Natural killer cell (primary cell): ENCODE measurements at regions not wholly inside any gene's neighbourhood (a gene's known extent, or its start where the extent isn't known, plus 50 kb on each side); places are given as distances from the start of the nearest gene placed in this dataset.
"Not testable (repeated sequence)": the region's sequence is repeated elsewhere in the genome, so short reads cannot be mapped to it uniquely, and the experiment has no call there.

Source experiments
- ATAC-seq, 3 donors: fragments of 150-1000 bp in 2 of 3; fragments of 200-7000 bp in 1 of 3; cut with Tn5 transposase; 1 replicate in 1 of 3; 2 replicates in 2 of 3; pipeline ENCODE4 v1.10.0; 2021; ENCODE audit warnings: mild to moderate bottlenecking in 2 of 3, moderate library complexity in 2 of 3
- DNase-seq, 2 donors: peaks; one replicate each; pipeline versions ENCODE4 v3.0.0 to v3.0.0-alpha.2; 2013 to 2021; ENCODE audit warnings: mixed read lengths in 1 of 2
- H3K27ac ChIP-seq: one replicate; pipeline ENCODE4 v1.5.1; 2013; ENCODE audit warnings: mild to moderate bottlenecking, low read length
- H3K27me3 ChIP-seq: one replicate; pipeline ENCODE4 v1.6.1; 2013; ENCODE audit warnings: low read length; ENCODE audit not compliant: control insufficient read depth, insufficient read depth
- H3K36me3 ChIP-seq: one replicate; pipeline ENCODE4 v1.6.1; 2013; ENCODE audit warnings: low read length; ENCODE audit not compliant: control insufficient read depth, insufficient read depth
- H3K4me1 ChIP-seq: one replicate; pipeline ENCODE4 v1.6.1; 2013; ENCODE audit warnings: low read length; ENCODE audit not compliant: control insufficient read depth, insufficient read depth
- H3K4me3 ChIP-seq: one replicate; pipeline ENCODE4 v1.5.1; 2013; ENCODE audit warnings: low read length
- H3K9me3 ChIP-seq: one replicate; pipeline ENCODE4 v1.6.1; 2013; ENCODE audit warnings: low read length; ENCODE audit not compliant: control insufficient read depth, insufficient read depth
- H3K27ac Mint-ChIP-seq, 2 donors: one replicate each; pipeline ENCODE4 v1.8.0; 2022; ENCODE audit warnings: mild to moderate bottlenecking in 2 of 2, mixed read lengths in 2 of 2, moderate library complexity in 1 of 2
- H3K27me3 Mint-ChIP-seq, 2 donors: one replicate each; pipeline ENCODE4 v1.8.0; 2022; ENCODE audit warnings: low read depth in 2 of 2, mixed read lengths in 2 of 2
- H3K36me3 Mint-ChIP-seq: one replicate; pipeline ENCODE4 v1.8.0; 2022; ENCODE audit warnings: mixed read lengths
- H3K4me1 Mint-ChIP-seq, 2 donors: one replicate each; pipeline ENCODE4 v1.8.0; 2022; ENCODE audit warnings: mixed read lengths in 2 of 2
- H3K4me3 Mint-ChIP-seq: one replicate; pipeline ENCODE4 v1.8.0; 2022; ENCODE audit warnings: mild to moderate bottlenecking, moderate library complexity, mixed read lengths
- H3K9me3 Mint-ChIP-seq, 2 donors: one replicate each; pipeline ENCODE4 v1.8.0; 2022; ENCODE audit warnings: mixed read lengths in 2 of 2
- WGBS: methylation state at CpG from one replicate; pipeline ENCODE4 v1.1.7; 2013; ENCODE audit warnings: missing lambda C conversion rate; ENCODE audit not compliant: insufficient coverage; 5-methylcytosine and 5-hydroxymethylcytosine counted together
- intact Hi-C: fragments of 100-400 bp; cut with micrococcal nuclease; formaldehyde crosslinking; loops from one replicate; pipeline ENCODE4 v1.14.2; 2022

GRCh38 chr2:110276092-110276491 is 63.7 kb upstream of the MTLN start:
- H3K27ac Mint-ChIP-seq, H3K4me3 Mint-ChIP-seq, H3K4me1 ChIP-seq, intact Hi-C loops, H3K27me3 Mint-ChIP-seq, H3K36me3 ChIP-seq, ATAC-seq, H3K4me1 Mint-ChIP-seq, DNase-seq, H3K4me3 ChIP-seq, H3K27ac ChIP-seq, H3K27me3 ChIP-seq, H3K36me3 Mint-ChIP-seq, H3K9me3 Mint-ChIP-seq, H3K9me3 ChIP-seq: not testable (repeated sequence)
- whole genome bisulfite sequencing, result no CpG with 5 or more reads among the region's 2 CpGs

DNA sequence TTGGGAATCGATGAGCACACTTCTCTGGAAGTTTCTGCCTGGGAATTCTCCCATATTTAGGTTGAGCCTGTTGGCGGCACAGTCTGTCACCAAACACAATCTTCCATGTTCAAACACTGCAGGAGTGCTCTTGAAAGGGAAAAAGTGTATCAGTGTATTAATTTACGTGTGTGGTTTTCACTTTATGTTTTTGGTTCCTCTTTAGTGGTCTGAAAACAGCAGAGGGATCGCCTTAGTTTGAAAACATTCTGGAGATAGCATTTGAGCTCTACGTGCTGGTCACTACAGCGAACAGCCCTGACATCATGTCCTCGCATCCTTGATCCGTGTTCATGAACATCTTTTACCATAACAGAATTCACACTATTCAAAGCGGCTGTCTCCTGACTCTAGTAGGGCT is 57.3 kb upstream of the MTLN start:
- WGBS, result no CpG with 5 or more reads among the region's 9 CpGs
- H3K9me3 ChIP-seq, H3K27ac Mint-ChIP-seq: not testable (repeated sequence)

DNA sequence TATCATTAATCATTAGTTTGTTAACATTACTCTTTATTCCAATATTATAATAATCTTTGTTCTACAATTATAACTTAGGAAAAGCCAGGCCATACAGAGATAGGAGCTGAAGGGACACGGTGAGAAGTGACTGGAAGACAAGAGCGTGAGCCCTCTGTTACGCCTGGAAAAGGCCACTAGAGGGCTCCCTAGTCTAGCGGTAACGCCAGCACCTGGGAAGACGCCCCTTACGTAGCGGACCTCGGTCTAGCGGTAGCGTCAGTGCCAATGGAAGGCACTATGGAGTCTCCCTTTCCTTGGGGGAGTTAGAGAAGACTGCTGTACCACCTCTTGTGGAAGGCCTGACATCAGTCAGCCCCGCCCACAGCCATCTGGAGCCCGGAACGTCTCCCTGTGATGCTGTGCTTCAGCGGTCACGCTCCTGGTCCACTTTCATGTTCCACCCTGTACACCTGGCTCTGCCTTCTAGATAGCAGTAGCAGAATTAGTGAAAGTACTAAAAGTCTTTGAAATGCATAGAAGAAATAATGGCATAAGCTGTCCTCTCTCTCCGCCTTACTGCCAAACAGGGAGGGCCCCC is 55.6 kb upstream of the MTLN start:
- not testable (repeated sequence) for H3K27ac Mint-ChIP-seq, H3K9me3 Mint-ChIP-seq
- ATAC-seq, result peak in 2 of 3 donors; percentile 72 to 89

More for the DNA sequence above, 57.3 kb upstream of the MTLN start:
- H3K27me3 ChIP-seq, H3K4me3 Mint-ChIP-seq, H3K4me3 ChIP-seq, intact Hi-C loops, H3K9me3 Mint-ChIP-seq, H3K27me3 Mint-ChIP-seq, H3K4me1 ChIP-seq, ATAC-seq, H3K27ac ChIP-seq, H3K4me1 Mint-ChIP-seq, H3K36me3 Mint-ChIP-seq, H3K36me3 ChIP-seq, DNase-seq: not testable (repeated sequence)

GRCh38 chr2:110264804-110265203 is 52.5 kb upstream of the MTLN start:
- H3K27me3 Mint-ChIP-seq, H3K27ac Mint-ChIP-seq, H3K4me3 ChIP-seq, H3K9me3 ChIP-seq, H3K36me3 ChIP-seq, H3K4me1 ChIP-seq, H3K36me3 Mint-ChIP-seq, H3K4me3 Mint-ChIP-seq, ATAC-seq, H3K4me1 Mint-ChIP-seq, H3K27ac ChIP-seq, H3K9me3 Mint-ChIP-seq, H3K27me3 ChIP-seq, DNase-seq, intact Hi-C loops: not testable (repeated sequence)
- no CpG with 5 or more reads among the region's 1 CpG for WGBS

More for the DNA sequence above, 55.6 kb upstream of the MTLN start:
- DNase-seq, H3K4me3 ChIP-seq, intact Hi-C loops, H3K27me3 ChIP-seq, H3K4me1 ChIP-seq, H3K4me3 Mint-ChIP-seq, H3K27me3 Mint-ChIP-seq, H3K36me3 Mint-ChIP-seq, H3K9me3 ChIP-seq, H3K36me3 ChIP-seq, H3K27ac ChIP-seq, H3K4me1 Mint-ChIP-seq: not testable (repeated sequence)
- no CpG with 5 or more reads among the region's 17 CpGs for WGBS

GRCh38 chr2:110264076-110264681 is 51.8 kb upstream of the MTLN start:
- H3K27me3 Mint-ChIP-seq, H3K4me1 Mint-ChIP-seq, ATAC-seq, H3K9me3 ChIP-seq, DNase-seq, H3K4me3 ChIP-seq, H3K36me3 Mint-ChIP-seq, H3K4me1 ChIP-seq, H3K27ac ChIP-seq, H3K27me3 ChIP-seq, H3K9me3 Mint-ChIP-seq, intact Hi-C loops, H3K4me3 Mint-ChIP-seq, H3K27ac Mint-ChIP-seq, H3K36me3 ChIP-seq: not testable (repeated sequence)
- WGBS, result no CpG with 5 or more reads among the region's 3 CpGs

DNA sequence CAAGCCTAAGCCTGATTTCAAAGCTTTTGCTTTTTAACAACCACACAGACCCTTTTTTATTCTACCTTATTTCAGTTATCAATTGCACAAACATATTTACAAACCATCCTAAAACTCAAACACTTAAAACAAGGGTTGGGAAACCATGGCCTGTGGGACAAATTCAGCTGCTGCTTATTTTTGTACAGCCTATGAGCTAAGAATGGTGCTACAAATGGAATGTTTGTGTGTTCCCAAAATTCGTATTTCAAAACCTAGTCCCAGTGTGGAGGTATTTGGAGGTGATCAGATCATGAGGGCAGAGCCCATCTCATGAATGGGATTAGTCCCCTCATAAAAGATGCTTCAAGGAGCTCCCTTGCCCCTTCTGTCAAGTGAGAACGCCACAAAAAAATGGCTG is 51.1 kb upstream of the MTLN start:
- H3K9me3 ChIP-seq, H3K4me1 Mint-ChIP-seq, ATAC-seq, H3K4me3 ChIP-seq, H3K4me1 ChIP-seq, H3K27me3 Mint-ChIP-seq, H3K27me3 ChIP-seq, H3K36me3 Mint-ChIP-seq, DNase-seq, H3K27ac Mint-ChIP-seq, intact Hi-C loops, H3K27ac ChIP-seq, H3K36me3 ChIP-seq, H3K9me3 Mint-ChIP-seq, H3K4me3 Mint-ChIP-seq: not testable (repeated sequence)
- WGBS, result 88% methylated on average over 1 of the region's 2 CpGs
